K562 (cell line): ENCODE measurements at regions not wholly inside any gene's neighbourhood (a gene's known extent, or its start where the extent isn't known, plus 50 kb on each side); places are given as distances from the start of the nearest gene placed in this dataset.

Experiments used
- ATAC-seq: fragments of 200-7000 bp; cut with Tn5 transposase; 3 replicates; pipeline ENCODE4 v1.9.1; 2020; ENCODE audit warnings: moderate library complexity
- BruUV-seq: library from RNA; stranded (reverse); fragments of 400-500 nt; replicated peaks from 2 replicates; lab custom pipeline; 2021; lab: Mats Ljungman, UMichigan
- CTCF ChIA-PET: fragments of 300-600 bp; formaldehyde crosslinking; extraction: SDS; loops from one replicate; lab custom pipeline; 2021; ENCODE audit warnings: low intra/inter-chr PET ratio; lab: Yijun Ruan, JAX
- POLR2A ChIA-PET: fragments of 300-600, 350-650 bp; sonication (Branson Sonifier 250); formaldehyde crosslinking; extraction: SDS; loops from one replicate; lab custom pipeline; 2021; ENCODE audit warnings: antibody characterized with exemption, inconsistent platforms; lab: Yijun Ruan, JAX
- DNase-seq, 4 experiments: peaks; one replicate each; pipeline versions ENCODE4 v3.0.0 to v3.0.0-alpha.2; 2011 to 2018; ENCODE audit warnings: low spot score in 3 of 4, mixed read lengths in 3 of 4; ENCODE audit errors: extremely low read depth in 1 of 4
- FAIRE-seq: peaks from 2 replicates; lab custom pipeline; 2011; peaks lifted over from hg19 to GRCh38; lab: Jason Lieb, UNC
- H2AFZ ChIP-seq: 2 replicates; pipeline ENCODE4 v1.6.0; 2011; ENCODE audit warnings: low read depth, low read length, control low read depth, inconsistent platforms
- H3K27ac ChIP-seq: fragments of 200-600 bp; 3 replicates; pipeline ENCODE4 v1.8.0; 2011; ENCODE audit warnings: low read depth, mild to moderate bottlenecking, control low read depth, inconsistent platforms, low read length, moderate library complexity, mixed read lengths; ENCODE audit errors: extremely low read depth
- H3K27me3 ChIP-seq, 2 experiments: fragments of 300-600 bp in 1 of 2; 2 replicates in 1 of 2; 3 replicates in 1 of 2; pipeline versions ENCODE4 v1.6.0 to v1.8.0; 2011; ENCODE audit warnings: inconsistent platforms in 2 of 2, low read length in 2 of 2, mild to moderate bottlenecking in 1 of 2, mixed read lengths in 1 of 2, moderate library complexity in 1 of 2; ENCODE audit not compliant: control insufficient read depth in 2 of 2, insufficient read depth in 2 of 2
- H3K36me3 ChIP-seq: fragments of 300-600 bp; 3 replicates; pipeline ENCODE4 v1.8.0; 2011; ENCODE audit warnings: mild to moderate bottlenecking, low read length, inconsistent platforms; ENCODE audit not compliant: control insufficient read depth, insufficient read depth
- H3K4me1 ChIP-seq, 2 experiments: fragments of 200-600 bp in 1 of 2; replicated peaks in 1 of 2; 2 replicates in 1 of 2; 3 replicates in 1 of 2; pipeline versions ENCODE4 v1.5.1 to v1.8.0; 2011; ENCODE audit warnings: inconsistent platforms in 2 of 2, low read length in 2 of 2, mild to moderate bottlenecking in 1 of 2, mixed read lengths in 1 of 2, moderate library complexity in 1 of 2; ENCODE audit not compliant: control insufficient read depth in 2 of 2, insufficient read depth in 2 of 2
- H3K4me2 ChIP-seq: 2 replicates; pipeline ENCODE4 v1.6.1; 2011; ENCODE audit warnings: low read length, control low read depth, inconsistent platforms, mixed read lengths; ENCODE audit not compliant: insufficient read depth
- H3K4me3 ChIP-seq: fragments of 200-600 bp; sonication (generic), shearing (Covaris generic); 2 replicates; pipeline ENCODE4 v1.5.1; 2016; ENCODE audit warnings: control low read depth, inconsistent platforms
- H3K79me2 ChIP-seq: fragments of 200-600 bp; 3 replicates; pipeline ENCODE4 v1.8.0; 2011; ENCODE audit warnings: low read length, inconsistent platforms; ENCODE audit not compliant: control insufficient read depth, insufficient read depth
- H3K9ac ChIP-seq, 2 experiments: 2 replicates each; pipeline versions ENCODE4 v1.6.0 to v1.6.1; 2011; ENCODE audit warnings: low read depth in 2 of 2, low read length in 2 of 2, control low read depth in 1 of 2, inconsistent platforms in 1 of 2, mild to moderate bottlenecking in 1 of 2, mixed read lengths in 1 of 2; ENCODE audit not compliant: insufficient read depth in 1 of 2
- H3K9me1 ChIP-seq: one replicate; pipeline ENCODE4 v1.6.0; 2011; ENCODE audit warnings: inconsistent platforms, mild to moderate bottlenecking, low read length, moderate library complexity; ENCODE audit not compliant: control insufficient read depth, insufficient read depth
- H3K9me3 ChIP-seq: replicated peaks from 2 replicates; pipeline ENCODE4 v1.5.1; 2011; ENCODE audit warnings: low read depth, low read length, inconsistent platforms; ENCODE audit not compliant: control insufficient read depth, insufficient read depth
- H4K20me1 ChIP-seq: replicated peaks from 2 replicates; pipeline ENCODE4 v1.6.1; 2011; ENCODE audit warnings: low read length, inconsistent platforms, mixed read lengths; ENCODE audit not compliant: control insufficient read depth, insufficient read depth
- CHD1 ChIP-seq: fragments of 200-600 bp; sonication (generic); IDR thresholded peaks from one replicate; pipeline ENCODE4 v1.6.1; 2012; ENCODE audit warnings: mild to moderate bottlenecking, moderate library complexity, low read length, inconsistent platforms
- ELF4 ChIP-seq: fragments of 450-650 bp; formaldehyde crosslinking; IDR thresholded peaks from 2 replicates; pipeline ENCODE4 v1.4.0; 2022; ENCODE audit warnings: missing genetic modification characterization
- FOXM1 ChIP-seq, 2 experiments: fragments of 450-650 bp in 1 of 2; sonication (generic) in 1 of 2; formaldehyde crosslinking in 1 of 2; IDR thresholded peaks; 2 replicates each; pipeline versions ENCODE4 v1.6.1 to v1.9.0; 2017 to 2022; ENCODE audit warnings: low read depth in 2 of 2, mild to moderate bottlenecking in 2 of 2, missing genetic modification reagents in 1 of 2, moderate library complexity in 1 of 2
- MYNN ChIP-seq, 2 experiments: sonication (generic); formaldehyde crosslinking in 1 of 2; IDR thresholded peaks; 2 replicates each; pipeline versions ENCODE4 v1.5.0 to v1.6.1; 2016 to 2020; ENCODE audit warnings: antibody characterized with exemption in 1 of 2, missing genetic modification reagents in 1 of 2
- NR2F6 ChIP-seq: fragments of 450-650 bp; formaldehyde crosslinking; IDR thresholded peaks from 2 replicates; pipeline ENCODE4 v1.4.0; 2020; ENCODE audit warnings: mild to moderate bottlenecking
- POLR3A ChIP-seq: IDR thresholded peaks from 2 replicates; pipeline ENCODE4 v1.6.1; 2011; ENCODE audit warnings: borderline replicate concordance, mild to moderate bottlenecking, moderate library complexity; ENCODE audit not compliant: insufficient read length, insufficient read depth; ENCODE audit errors: extremely low read depth
- PTRF ChIP-seq: fragments of 450-650 bp; IDR thresholded peaks from 2 replicates; pipeline ENCODE4 v1.6.1; 2016; ENCODE audit warnings: mild to moderate bottlenecking, missing genetic modification characterization, missing compliant biosample characterization
- WGBS: fragments of 100-300 bp; shearing (Covaris generic); methylation state at CpG from one replicate; pipeline ENCODE4 v1.1.6; 2016; ENCODE audit warnings: low coverage, mixed read lengths; ENCODE audit not compliant: insufficient coverage; ENCODE audit errors: missing lambda C conversion rate; 5-methylcytosine and 5-hydroxymethylcytosine counted together
- in situ Hi-C: fragments of 300-500 bp; cut with MboI; formaldehyde crosslinking; loops from 4 replicates; pipeline ENCODE4 v1.15.0; 2018; ENCODE audit warnings: inconsistent platforms, mixed read lengths
- intact Hi-C: fragments of 100-400 bp; cut with micrococcal nuclease; formaldehyde crosslinking; loops from 2 replicates; pipeline ENCODE4 v1.14.2; 2022

DNA sequence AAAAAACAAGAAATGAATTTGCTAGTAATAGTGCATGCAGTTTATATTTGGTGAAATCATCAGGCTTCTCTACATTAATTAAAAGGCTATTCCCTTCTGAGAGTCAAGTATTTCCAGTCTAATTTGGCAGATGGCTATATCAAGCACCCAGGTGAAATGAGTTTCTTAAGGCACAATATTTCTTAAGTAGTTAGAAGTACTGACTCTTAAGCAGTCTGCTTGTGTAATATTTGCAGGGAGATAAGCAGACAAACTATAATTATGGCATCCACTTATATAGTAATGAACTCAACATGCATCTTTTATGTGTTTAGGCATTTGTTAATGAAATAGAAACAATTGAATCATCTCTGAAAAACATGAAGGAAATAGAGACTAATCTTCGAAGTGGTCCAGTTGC is 189.2 kb downstream of the UTRN start:
- Histone ChIP-seq H3K9me1 (no peaks in the 10 kb centered on the region), H3K27ac (no peak overlapping the region), H4K20me1 (no peaks in the 10 kb centered on the region), H3K4me1 (peaks cover 4 to 6% of the 10 kb centered on the region in 2 experiments; a peak in 2 of 5 replicates), H2AFZ (no peak overlapping the region), H3K9ac (no peak overlapping the region), H3K4me2 (no peak overlapping the region), H3K9me3 (no peaks in the 10 kb centered on the region), H3K4me3 (no peak overlapping the region), H3K36me3 (no peaks in the 10 kb centered on the region), H3K79me2 (no peaks in the 10 kb centered on the region), H3K27me3 (no peaks in the 10 kb centered on the region)
- ATAC-seq, result no peak
- FAIRE-seq, result no peak
- intact Hi-C loops, result no loop called here
- POLR2A ChIA-PET, result no interaction called here
- 8% methylated on average over 1 of the region's 1 CpG for WGBS
- in situ Hi-C loops, result no loop called here
- TF ChIP-seq MYNN (IDR thresholded peaks at IDR 0.05) (no peak), MYNN (CRISPR knock-in tag; IDR thresholded peaks at IDR 0.05) (no peak)
- BruUV-seq, result no TSS peak
- no peak for DNase-seq
- CTCF ChIA-PET, result no interaction called here

DNA sequence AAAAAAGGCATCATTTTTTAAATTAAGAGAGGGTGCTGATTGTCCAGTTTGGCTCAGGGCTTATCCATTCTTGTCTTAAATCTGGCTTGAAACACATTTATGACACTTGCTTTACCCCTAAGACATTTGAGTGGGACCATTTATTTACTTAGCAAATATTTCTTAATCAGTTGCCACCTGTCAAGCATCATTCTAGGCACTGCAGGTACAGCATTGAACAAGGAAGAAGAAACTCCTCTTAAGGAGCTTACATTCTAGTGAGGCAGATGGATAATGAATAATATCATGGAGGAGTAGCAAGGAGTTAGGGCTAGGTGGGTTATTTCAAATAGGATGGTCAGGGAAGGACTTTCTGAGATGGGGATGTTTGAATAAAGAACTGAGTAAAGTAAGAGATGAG is 189.8 kb downstream of the UTRN start:
- TF ChIP-seq FOXM1 (IDR thresholded peaks at IDR 0.05; ENCODE audit: low read depth) (no peak), FOXM1 (CRISPR knock-in tag; IDR thresholded peaks at IDR 0.05; ENCODE audit: low read depth) (no peak), POLR3A (no peak), CHD1 (no peak), MYNN (IDR thresholded peaks at IDR 0.05) (no peak), MYNN (CRISPR knock-in tag; IDR thresholded peaks at IDR 0.05) (no peak), NR2F6 (CRISPR knock-in tag) (no peak), PTRF (tag) (no peak), ELF4 (no peak)
- Histone ChIP-seq H3K27ac (no peak overlapping the region), H3K9me1 (no peaks in the 10 kb centered on the region), H3K79me2 (no peaks in the 10 kb centered on the region), H3K4me3 (no peak overlapping the region), H3K27me3 (no peaks in the 10 kb centered on the region), H2AFZ (no peak overlapping the region), H3K9ac (no peak overlapping the region), H3K4me1 (peaks cover 4% of the 10 kb centered on the region in 2 experiments; a peak in 2 of 5 replicates), H3K36me3 (no peaks in the 10 kb centered on the region), H3K9me3 (no peaks in the 10 kb centered on the region), H3K4me2 (no peak overlapping the region), H4K20me1 (no peaks in the 10 kb centered on the region)
- ATAC-seq (no peak), FAIRE-seq (no peak), DNase-seq (no peak)
- BruUV-seq, result no TSS peak
- in situ Hi-C loops, result no loop called here
- intact Hi-C loops, result loop anchor here (5.0 kb wide), 1 partner anchor 258 kb away; no protein-coding TSS in a partner anchor
- ChIA-PET POLR2A (no interaction called here), CTCF (no interaction called here)
